Stimulated activated CD8-positive, alpha-beta memory T cell treated with anti-CD3 and anti-CD28 coated beads, Interleukin-7, amount 100 ng/mL, for 48 hours (primary cell): ENCODE measurements at regions not wholly inside any gene's neighbourhood (a gene's known extent, or its start where the extent isn't known, plus 50 kb on each side); places are given as distances from the start of the nearest gene placed in this dataset.

Experiments
- DNase-seq, 2 donors: peaks; one replicate each; pipeline ENCODE4 v3.0.0-alpha.2; 2020; ENCODE audit warnings: low read depth in 1 of 2; ENCODE audit errors: extremely low read depth in 1 of 2

GRCh38 chr9:108724122-108724521 is 131.7 kb downstream of the ACTL7B start:
- DNase-seq = no peak

GRCh38 chr9:108722396-108722795 is 133.4 kb downstream of the ACTL7B start:
- no peak for DNase-seq

GRCh38 chr9:108720191-108720642 is 135.6 kb downstream of the ACTL7B start:
- DNase-seq = no peak

- DNase-seq = no peak
Measured at GRCh38 chr9:108710424-108710823, 145.4 kb downstream of the ACTL7B start.

GRCh38 chr9:108709997-108710396 is 145.8 kb downstream of the ACTL7B start:
- no peak for DNase-seq

- no peak for DNase-seq
Measured at GRCh38 chr9:108709126-108709525, 146.7 kb downstream of the ACTL7B start.

- no peak for DNase-seq
Measured at GRCh38 chr9:108708448-108708847, 147.3 kb downstream of the ACTL7B start.

- no peak for DNase-seq
Measured at GRCh38 chr9:108707120-108707519, 148.7 kb downstream of the ACTL7B start.

- DNase-seq = no peak
Measured at GRCh38 chr9:108704156-108704852, 151.5 kb downstream of the ACTL7B start.

- DNase-seq = no peak
Measured at GRCh38 chr9:108703429-108703828, 152.4 kb downstream of the ACTL7B start.

GRCh38 chr9:108702681-108703080 is 153.1 kb downstream of the ACTL7B start:
- DNase-seq = no peak

GRCh38 chr9:108698801-108699200 is 157.0 kb downstream of the ACTL7B start:
- no peak for DNase-seq

GRCh38 chr9:108698231-108698630 is 157.6 kb downstream of the ACTL7B start:
- DNase-seq = no peak

- no peak for DNase-seq
Measured at GRCh38 chr9:108696156-108696555, 159.6 kb downstream of the ACTL7B start.

- DNase-seq = no peak
Measured at GRCh38 chr9:108694170-108694569, 161.6 kb downstream of the ACTL7B start.

GRCh38 chr9:108691614-108692013 is 164.2 kb downstream of the ACTL7B start:
- DNase-seq = no peak

- DNase-seq = no peak
Measured at GRCh38 chr9:108688676-108689075, 167.1 kb downstream of the ACTL7B start.

- DNase-seq = no peak
Measured at GRCh38 chr9:108688051-108688450, 167.7 kb downstream of the ACTL7B start.

- DNase-seq = no peak
Measured at GRCh38 chr9:108687006-108687987, 168.5 kb downstream of the ACTL7B start.

- DNase-seq = no peak
Measured at GRCh38 chr9:108684288-108685025, 171.3 kb downstream of the ACTL7B start.

- no peak for DNase-seq
Measured at GRCh38 chr9:108683245-108683644, 172.5 kb downstream of the ACTL7B start.
